GM12865 (cell line): ENCODE measurements at regions not wholly inside any gene's neighbourhood (a gene's known extent, or its start where the extent isn't known, plus 50 kb on each side); places are given as distances from the start of the nearest gene placed in this dataset.

Source experiments
- DNase-seq: peaks from one replicate; pipeline ENCODE4 v3.0.0; 2010; ENCODE audit warnings: low read depth
- H3K4me3 ChIP-seq: 2 replicates; pipeline ENCODE4 v1.5.1; 2011; ENCODE audit warnings: mild to moderate bottlenecking, low read depth, low read length, control low read depth
- TF ChIP-seq, protein P1 (sequence below): IDR thresholded peaks from 2 replicates; pipeline ENCODE4 v1.5.1; 2011; ENCODE audit warnings: low read length, control low read depth, low read depth, inconsistent platforms; ENCODE audit not compliant: insufficient read depth; ENCODE audit errors: missing control alignments

DNA sequence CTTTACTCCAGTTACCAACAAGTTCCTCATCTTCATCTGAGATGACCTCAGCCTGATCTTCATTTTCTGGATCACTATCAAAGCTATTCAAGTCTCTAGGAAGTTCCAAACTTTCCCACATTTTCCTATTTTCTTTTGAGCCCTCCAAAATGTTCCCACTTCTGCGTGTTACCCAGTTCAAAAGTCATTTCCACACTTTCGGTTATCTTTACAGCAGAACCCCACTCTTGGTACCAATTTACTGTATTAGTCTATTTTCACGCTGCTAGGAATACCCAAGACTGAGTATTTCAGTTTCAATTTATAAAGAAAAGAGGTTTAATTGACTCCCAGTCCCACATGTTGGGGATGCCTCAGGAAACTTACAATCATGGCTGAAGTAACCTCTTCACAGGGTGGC lies 274.3 kb downstream of the FGF9 start:
- no peak overlapping the region for H3K4me3 ChIP-seq
- TF ChIP-seq, protein P1, sequence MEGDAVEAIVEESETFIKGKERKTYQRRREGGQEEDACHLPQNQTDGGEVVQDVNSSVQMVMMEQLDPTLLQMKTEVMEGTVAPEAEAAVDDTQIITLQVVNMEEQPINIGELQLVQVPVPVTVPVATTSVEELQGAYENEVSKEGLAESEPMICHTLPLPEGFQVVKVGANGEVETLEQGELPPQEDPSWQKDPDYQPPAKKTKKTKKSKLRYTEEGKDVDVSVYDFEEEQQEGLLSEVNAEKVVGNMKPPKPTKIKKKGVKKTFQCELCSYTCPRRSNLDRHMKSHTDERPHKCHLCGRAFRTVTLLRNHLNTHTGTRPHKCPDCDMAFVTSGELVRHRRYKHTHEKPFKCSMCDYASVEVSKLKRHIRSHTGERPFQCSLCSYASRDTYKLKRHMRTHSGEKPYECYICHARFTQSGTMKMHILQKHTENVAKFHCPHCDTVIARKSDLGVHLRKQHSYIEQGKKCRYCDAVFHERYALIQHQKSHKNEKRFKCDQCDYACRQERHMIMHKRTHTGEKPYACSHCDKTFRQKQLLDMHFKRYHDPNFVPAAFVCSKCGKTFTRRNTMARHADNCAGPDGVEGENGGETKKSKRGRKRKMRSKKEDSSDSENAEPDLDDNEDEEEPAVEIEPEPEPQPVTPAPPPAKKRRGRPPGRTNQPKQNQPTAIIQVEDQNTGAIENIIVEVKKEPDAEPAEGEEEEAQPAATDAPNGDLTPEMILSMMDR = no peak
- no peak for DNase-seq

DNA sequence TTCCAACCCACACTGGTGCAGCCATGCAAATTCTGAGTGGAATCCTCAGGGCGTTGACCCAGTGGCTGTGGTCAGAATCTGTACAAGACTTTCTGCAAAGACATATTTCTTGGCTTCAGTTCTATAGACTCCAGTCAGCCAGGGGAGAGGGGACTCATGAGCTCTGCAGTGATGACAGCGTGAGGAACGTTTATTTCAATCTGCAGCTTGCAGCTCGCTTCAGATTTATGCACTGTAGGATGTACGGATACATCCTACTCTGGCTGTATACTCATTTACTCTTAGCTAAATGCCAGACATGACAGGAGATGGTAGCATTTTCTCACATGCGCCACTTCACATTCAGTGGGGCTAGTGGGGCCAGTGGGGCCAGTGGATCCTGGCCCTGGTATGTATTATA lies 276.1 kb downstream of the FGF9 start:
- no peak for DNase-seq

DNA sequence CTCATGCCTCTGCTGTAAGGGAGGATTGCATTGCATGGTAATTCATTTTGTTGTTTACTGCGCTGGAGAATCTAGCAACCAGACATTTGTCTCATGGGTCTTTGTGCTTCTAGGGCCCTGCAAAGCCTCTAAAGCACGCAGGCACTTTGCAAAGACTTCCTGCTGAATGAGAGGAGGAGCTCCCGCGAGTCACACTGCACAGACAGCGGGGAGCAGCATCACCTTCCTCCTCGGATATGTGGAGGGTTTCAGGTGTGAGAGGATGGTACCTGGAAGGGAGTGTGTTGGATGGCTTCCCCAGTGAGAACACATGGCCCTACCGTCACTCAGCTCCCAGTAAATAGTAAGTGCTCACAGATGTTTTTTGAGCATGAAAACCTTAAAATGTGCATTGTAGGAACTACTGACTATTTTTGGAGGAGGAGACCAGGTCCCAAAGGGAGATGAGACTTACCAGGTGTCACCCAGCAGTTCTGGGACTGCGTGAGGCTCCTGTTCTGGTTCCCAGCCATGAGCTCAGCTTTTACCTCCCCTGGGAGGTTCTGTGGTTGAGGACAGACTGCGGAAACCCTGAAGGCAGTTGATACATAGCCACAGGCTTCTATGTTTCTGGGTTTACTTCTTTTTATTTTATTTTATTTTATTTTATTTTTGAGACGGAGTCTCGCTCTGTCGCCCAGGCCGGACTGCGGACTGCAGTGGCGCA lies 278.0 kb downstream of the FGF9 start:
- TF ChIP-seq, protein P1 = no peak
- DNase-seq = peak; percentile 20
- no peak overlapping the region for H3K4me3 ChIP-seq

More for the DNA sequence above, 276.1 kb downstream of the FGF9 start:
- no peak overlapping the region for H3K4me3 ChIP-seq
- TF ChIP-seq, protein P1 = no peak

DNA sequence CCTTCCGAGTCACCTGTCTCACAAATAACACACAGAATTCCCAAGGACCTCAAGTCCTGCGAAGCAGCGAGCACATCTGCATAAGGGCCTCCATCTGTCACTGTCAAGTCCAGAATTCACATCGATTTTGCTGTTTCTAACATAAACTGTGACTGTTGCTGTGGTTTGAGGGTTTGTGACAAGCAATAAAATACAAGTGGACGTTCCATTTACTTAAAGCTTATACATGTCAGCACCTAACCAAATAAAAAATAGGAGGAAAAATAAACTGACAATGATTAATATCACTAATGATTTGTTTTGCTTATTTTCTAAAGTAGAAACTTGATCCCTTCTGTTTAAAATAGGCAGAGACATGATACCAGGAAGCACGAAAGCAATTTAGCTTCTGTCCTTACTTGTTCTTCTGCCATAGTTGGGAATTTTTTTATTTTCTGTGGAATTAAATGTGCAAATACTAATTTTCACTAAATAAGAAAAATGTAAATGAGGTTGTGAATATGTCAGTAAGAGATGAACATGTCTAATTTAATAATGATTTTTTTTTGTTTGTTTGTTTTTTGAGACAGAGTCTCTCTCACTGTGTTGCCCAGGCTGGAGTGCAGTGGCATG lies 279.1 kb downstream of the FGF9 start:
- TF ChIP-seq, protein P1 = no peak
- H3K4me3 ChIP-seq = no peak overlapping the region
- DNase-seq = no peak

DNA sequence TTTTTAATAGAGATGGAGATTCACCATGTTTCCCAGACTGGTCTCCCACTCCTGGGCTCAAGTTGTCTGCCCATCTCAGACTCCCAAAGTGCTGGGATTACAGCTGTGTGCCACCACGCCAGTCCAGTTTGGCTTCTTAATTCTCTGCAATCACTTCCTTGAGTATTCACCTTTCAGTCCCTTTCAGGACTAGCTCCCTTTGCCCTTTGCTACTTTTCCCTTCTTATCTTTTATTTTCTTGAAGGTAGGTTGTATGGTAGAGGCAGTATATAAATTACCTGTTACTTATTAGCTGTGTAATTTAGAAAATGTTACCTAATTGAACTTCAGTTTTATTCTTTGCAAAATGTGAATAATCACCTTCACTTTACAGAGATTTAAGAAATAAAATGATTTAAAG lies 285.8 kb downstream of the FGF9 start:
- TF ChIP-seq, protein P1 = no peak
- no peak overlapping the region for H3K4me3 ChIP-seq
- DNase-seq = no peak

DNA sequence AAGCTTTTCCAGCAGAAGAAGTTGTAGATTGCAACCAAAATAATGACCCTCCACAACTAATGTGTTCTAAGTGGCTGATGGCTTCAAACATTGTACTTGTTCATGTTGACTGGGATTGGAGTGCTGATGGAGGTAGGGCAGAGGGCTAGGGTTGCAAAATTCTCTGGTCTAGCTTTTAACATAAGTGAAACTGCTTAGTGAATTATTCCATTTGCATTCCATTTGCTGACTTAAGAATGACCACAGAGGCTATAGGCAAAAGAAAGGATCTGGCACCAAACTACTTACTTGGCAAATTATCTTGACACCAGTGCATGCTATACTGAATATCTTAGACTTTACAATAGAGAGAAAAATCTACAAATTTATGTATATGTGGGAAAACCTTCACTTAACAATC lies 287.0 kb downstream of the FGF9 start:
- DNase-seq = no peak
- TF ChIP-seq, protein P1 = no peak
- no peak overlapping the region for H3K4me3 ChIP-seq
